HEK293 (cell line): ENCODE measurements at regions not wholly inside any gene's neighbourhood (a gene's known extent, or its start where the extent isn't known, plus 50 kb on each side); places are given as distances from the start of the nearest gene placed in this dataset.

Experiments
- CTCF ChIP-seq: fragments of 450-650 bp; formaldehyde crosslinking; IDR thresholded peaks from 2 replicates; pipeline ENCODE4 v1.5.1; 2016; ENCODE audit warnings: missing biosample characterization, missing genetic modification characterization
- INSM2 ChIP-seq: fragments of 450-650 bp; formaldehyde crosslinking; IDR thresholded peaks from 2 replicates; pipeline ENCODE4 v1.5.1; 2016; ENCODE audit warnings: missing biosample characterization, missing genetic modification characterization
- KLF10 ChIP-seq: fragments of 450-650 bp; IDR thresholded peaks from 2 replicates; pipeline ENCODE4 v1.5.1; 2018; ENCODE audit warnings: missing biosample characterization, mild to moderate bottlenecking, missing genetic modification characterization
- MYNN ChIP-seq: fragments of 450-650 bp; formaldehyde crosslinking; IDR thresholded peaks from 2 replicates; pipeline ENCODE4 v1.5.1; 2016; ENCODE audit warnings: missing biosample characterization, missing genetic modification characterization, borderline replicate concordance
- ZBTB20 ChIP-seq: fragments of 450-650 bp; formaldehyde crosslinking; IDR thresholded peaks from 2 replicates; pipeline ENCODE4 v1.5.1; 2016; ENCODE audit warnings: missing biosample characterization, missing genetic modification characterization
- ZBTB21 ChIP-seq: fragments of 450-650 bp; formaldehyde crosslinking; IDR thresholded peaks from 2 replicates; pipeline ENCODE4 v1.5.1; 2017; ENCODE audit warnings: missing biosample characterization, missing genetic modification characterization
- ZBTB44 ChIP-seq: fragments of 450-650 bp; IDR thresholded peaks from 2 replicates; pipeline ENCODE4 v1.5.1; 2018; ENCODE audit warnings: missing biosample characterization, mild to moderate bottlenecking, missing genetic modification characterization
- ZFP3 ChIP-seq: fragments of 450-650 bp; formaldehyde crosslinking; IDR thresholded peaks from 2 replicates; pipeline ENCODE4 v1.5.1; 2016; ENCODE audit warnings: low read depth, missing biosample characterization, missing genetic modification characterization
- ZIC2 ChIP-seq: fragments of 450-650 bp; formaldehyde crosslinking; IDR thresholded peaks from 2 replicates; pipeline ENCODE4 v1.5.1; 2016; ENCODE audit warnings: missing biosample characterization, missing genetic modification characterization
- ZNF175 ChIP-seq: fragments of 450-650 bp; formaldehyde crosslinking; IDR thresholded peaks from 2 replicates; pipeline ENCODE4 v1.5.1; 2016; ENCODE audit warnings: missing biosample characterization, missing genetic modification characterization
- ZNF280D ChIP-seq: fragments of 450-650 bp; formaldehyde crosslinking; IDR thresholded peaks from 2 replicates; pipeline ENCODE4 v1.5.1; 2016; ENCODE audit warnings: missing biosample characterization, missing genetic modification characterization
- ZNF639 ChIP-seq: fragments of 450-650 bp; formaldehyde crosslinking; IDR thresholded peaks from 2 replicates; pipeline ENCODE4 v1.5.1; 2016; ENCODE audit warnings: missing biosample characterization, missing genetic modification characterization
- ZNF704 ChIP-seq: fragments of 450-650 bp; formaldehyde crosslinking; IDR thresholded peaks from 2 replicates; pipeline ENCODE4 v1.5.1; 2016; ENCODE audit warnings: missing biosample characterization, missing genetic modification characterization
- TF ChIP-seq, protein P1 (sequence below): fragments of 450-650 bp; formaldehyde crosslinking; IDR thresholded peaks from 2 replicates; pipeline ENCODE4; 2016; ENCODE audit warnings: missing biosample characterization, missing genetic modification characterization

DNA sequence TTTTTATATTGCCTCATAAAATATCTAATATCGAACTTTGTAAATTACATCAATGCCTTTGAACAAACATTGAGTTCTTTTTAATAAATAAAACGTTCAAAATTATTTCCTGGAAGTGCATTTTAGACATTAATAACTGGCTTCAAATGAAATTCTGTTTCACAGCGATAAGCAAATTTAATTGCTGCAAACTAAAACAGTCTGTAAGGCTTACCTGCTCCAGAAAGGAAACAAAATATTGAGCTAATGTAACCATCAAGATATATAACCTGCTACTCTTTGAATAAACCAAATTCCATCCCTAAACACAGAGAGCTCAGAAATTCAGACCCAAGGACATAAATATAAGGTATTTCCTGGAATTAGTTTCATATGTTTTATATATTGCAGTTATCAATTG is 651.3 kb downstream of the MED13L start:
- TF ChIP-seq ZNF704: no peak
- no peak for TF ChIP-seq CTCF
- no peak for TF ChIP-seq ZNF280D
- no peak for TF ChIP-seq MYNN (tag by site-specific recombination)
- TF ChIP-seq ZNF175 (tag by site-specific recombination): no peak
- TF ChIP-seq ZBTB44 (tag by site-specific recombination): no peak
- TF ChIP-seq KLF10: no peak
- no peak for TF ChIP-seq ZBTB21 (tag by site-specific recombination)
- TF ChIP-seq, protein P1, sequence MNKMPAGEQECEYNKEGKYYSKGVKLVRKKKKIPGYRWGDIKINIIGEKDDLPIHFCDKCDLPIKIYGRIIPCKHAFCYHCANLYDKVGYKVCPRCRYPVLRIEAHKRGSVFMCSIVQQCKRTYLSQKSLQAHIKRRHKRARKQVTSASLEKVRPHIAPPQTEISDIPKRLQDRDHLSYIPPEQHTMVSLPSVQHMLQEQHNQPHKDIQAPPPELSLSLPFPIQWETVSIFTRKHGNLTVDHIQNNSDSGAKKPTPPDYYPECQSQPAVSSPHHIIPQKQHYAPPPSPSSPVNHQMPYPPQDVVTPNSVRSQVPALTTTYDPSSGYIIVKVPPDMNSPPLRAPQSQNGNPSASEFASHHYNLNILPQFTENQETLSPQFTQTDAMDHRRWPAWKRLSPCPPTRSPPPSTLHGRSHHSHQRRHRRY: no peak
- no peak for TF ChIP-seq ZNF639 (tag by site-specific recombination)
- TF ChIP-seq ZFP3: no peak
- no peak for TF ChIP-seq ZBTB20 (tag by site-specific recombination)
- no peak for TF ChIP-seq ZIC2 (tag by site-specific recombination)
- no peak for TF ChIP-seq INSM2
